Neural progenitor cell (in vitro differentiated cells): ENCODE measurements at regions not wholly inside any gene's neighbourhood (a gene's known extent, or its start where the extent isn't known, plus 50 kb on each side); places are given as distances from the start of the nearest gene placed in this dataset.

ENCODE experiments used
- DNase-seq: peaks from one replicate; pipeline ENCODE4 v3.0.0-alpha.2; 2016; ENCODE audit warnings: low spot score
- H2AFZ ChIP-seq: fragments of 200-600 bp; sonication (generic); replicated peaks from 2 replicates; pipeline ENCODE4 v1.6.1; 2016; ENCODE audit warnings: antibody characterized with exemption
- H3F3A ChIP-seq: fragments of 200-600 bp; sonication (generic); 2 replicates; pipeline ENCODE4 v1.6.1; 2016; ENCODE audit warnings: antibody characterized with exemption, low read depth
- H3K27ac ChIP-seq: fragments of 200-600 bp; sonication (generic); 2 replicates; pipeline ENCODE4 v1.5.1; 2016; ENCODE audit warnings: mild to moderate bottlenecking
- H3K27me3 ChIP-seq: fragments of 200-600 bp; sonication (generic); 2 replicates; pipeline ENCODE4 v1.6.1; 2016; ENCODE audit warnings: mild to moderate bottlenecking, moderate library complexity
- H3K36me3 ChIP-seq: fragments of 200-600 bp; sonication (generic); 2 replicates; pipeline ENCODE4 v1.5.1; 2016
- H3K4me1 ChIP-seq: fragments of 200-600 bp; sonication (generic); 2 replicates; pipeline ENCODE4 v1.6.1; 2016; ENCODE audit warnings: mixed run types
- H3K4me2 ChIP-seq: fragments of 200-600 bp; sonication (generic); 2 replicates; pipeline ENCODE4 v1.6.1; 2016
- H3K4me3 ChIP-seq: fragments of 200-600 bp; sonication (generic); 2 replicates; pipeline ENCODE4 v1.5.1; 2016
- H3K79me2 ChIP-seq: fragments of 200-600 bp; sonication (generic); 2 replicates; pipeline ENCODE4 v1.6.1; 2016; ENCODE audit warnings: low read depth
- H3K9ac ChIP-seq: fragments of 200-600 bp; sonication (generic); 2 replicates; pipeline ENCODE4 v1.6.1; 2016
- H3K9me3 ChIP-seq: fragments of 200-600 bp; sonication (generic); 2 replicates; pipeline ENCODE4 v1.5.1; 2016; ENCODE audit warnings: low read depth
- H4K20me1 ChIP-seq: fragments of 200-600 bp; sonication (generic); 2 replicates; pipeline ENCODE4 v1.6.1; 2016; ENCODE audit warnings: low read depth
- H3K27ac Mint-ChIP-seq: 3 replicates; pipeline ENCODE4 v1.8.0; 2021; ENCODE audit warnings: mixed read lengths
- H3K27me3 Mint-ChIP-seq: 2 replicates; pipeline ENCODE4 v1.8.0; 2022; ENCODE audit warnings: low read depth, mild to moderate bottlenecking, inconsistent platforms, moderate library complexity, mixed read lengths; ENCODE audit not compliant: insufficient read depth
- H3K36me3 Mint-ChIP-seq: 3 replicates; pipeline ENCODE4 v1.8.0; 2021; ENCODE audit warnings: mixed read lengths
- H3K4me1 Mint-ChIP-seq: 3 replicates; pipeline ENCODE4 v1.8.0; 2021; ENCODE audit warnings: mixed read lengths
- H3K4me3 Mint-ChIP-seq: 3 replicates; pipeline ENCODE4 v1.8.0; 2021; ENCODE audit warnings: mild to moderate bottlenecking, moderate library complexity, mixed read lengths
- H3K9me3 Mint-ChIP-seq: 3 replicates; pipeline ENCODE4 v1.8.0; 2020; ENCODE audit warnings: mixed read lengths
- CTCF ChIP-seq: fragments of 200-600 bp; sonication (generic); IDR thresholded peaks from 2 replicates; pipeline ENCODE4 v1.5.1; 2017; ENCODE audit warnings: antibody characterized with exemption, mild to moderate bottlenecking
- EZH2 ChIP-seq: fragments of 200-600 bp; sonication (generic); IDR thresholded peaks from 2 replicates; pipeline ENCODE4 v1.6.1; 2017; ENCODE audit warnings: antibody characterized with exemption, mild to moderate bottlenecking, moderate library complexity
- EZH2phosphoT487 ChIP-seq: fragments of 200-600 bp; sonication (generic); IDR thresholded peaks from 2 replicates; pipeline ENCODE4 v1.6.1; 2017; ENCODE audit warnings: antibody characterized with exemption

DNA sequence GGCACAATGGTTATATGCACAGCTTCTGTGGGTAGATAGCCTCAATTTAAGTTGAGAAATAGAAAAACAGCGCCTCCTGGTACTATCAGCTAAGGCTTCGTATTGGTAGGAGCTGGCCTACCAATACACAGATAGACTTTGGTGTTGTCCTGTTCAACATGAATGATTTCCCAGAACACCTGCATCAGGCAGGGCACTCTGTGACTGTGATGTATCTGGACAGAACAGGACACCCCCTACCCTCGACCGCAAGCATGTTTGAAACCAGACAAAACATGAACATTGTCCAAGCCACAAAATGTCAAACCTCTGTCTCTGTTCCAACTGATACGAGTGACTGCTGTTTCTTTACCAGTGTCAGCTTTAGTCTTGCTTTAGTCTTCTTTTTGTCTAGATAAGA, 144.9 kb downstream of the HAPSTR1 start:
- no peak overlapping the region for H2AFZ ChIP-seq
- no peaks in the 10 kb centered on the region for H3K36me3 ChIP-seq
- no peak overlapping the region for H3K27ac ChIP-seq
- peaks cover 2% of the 10 kb centered on the region for H3K9me3 Mint-ChIP-seq
- no peak for TF ChIP-seq CTCF
- no peak for TF ChIP-seq EZH2
- TF ChIP-seq EZH2phosphoT487 = no peak
- no peaks in the 10 kb centered on the region for H3K9me3 ChIP-seq
- H3K4me2 ChIP-seq = no peak overlapping the region
- H3K9ac ChIP-seq = no peak overlapping the region
- H3K27ac Mint-ChIP-seq = peak overlapping the region; percentile 65
- H3K4me3 ChIP-seq = no peak overlapping the region
- peaks cover 17% of the 10 kb centered on the region for H3K4me1 ChIP-seq
- H3K4me1 Mint-ChIP-seq = peaks cover 26% of the 10 kb centered on the region
- no peaks in the 10 kb centered on the region for H3K36me3 Mint-ChIP-seq
- no peak for DNase-seq
- no peaks in the 10 kb centered on the region for H3K27me3 ChIP-seq
- H4K20me1 ChIP-seq = no peaks in the 10 kb centered on the region
- H3K27me3 Mint-ChIP-seq = peaks cover 2% of the 10 kb centered on the region
- no peak overlapping the region for H3K4me3 Mint-ChIP-seq
- peaks cover 9% of the 10 kb centered on the region for H3F3A ChIP-seq
- H3K79me2 ChIP-seq = no peaks in the 10 kb centered on the region

- H3K27ac ChIP-seq = no peak overlapping the region
- DNase-seq = no peak
Measured at GRCh38 chr16:9238346-9238745, 146.9 kb downstream of the HAPSTR1 start.

DNA sequence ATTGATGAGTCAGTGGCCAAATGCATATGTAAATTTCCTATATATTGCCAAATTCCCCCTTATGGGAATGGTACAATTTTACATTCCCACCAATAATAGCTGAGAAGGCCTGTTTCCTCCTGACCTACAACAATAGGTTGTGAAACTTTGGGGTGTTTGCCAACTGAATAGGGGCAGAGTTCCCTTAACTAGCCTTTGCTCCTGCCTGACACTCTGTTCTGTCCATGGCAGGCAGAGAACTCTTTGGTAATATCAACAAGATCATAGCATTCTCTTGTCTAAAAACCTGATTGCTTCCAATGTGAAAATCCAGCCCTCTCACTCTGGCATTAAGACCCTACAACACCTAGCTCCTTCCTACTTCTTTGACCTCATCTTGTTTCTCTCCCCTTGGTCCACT, 149.7 kb downstream of the HAPSTR1 start:
- DNase-seq = no peak
- no peaks in the 10 kb centered on the region for H3K27me3 Mint-ChIP-seq
- Histone ChIP-seq H2AFZ (no peak overlapping the region), H3K9me3 (no peaks in the 10 kb centered on the region), H3F3A (no peaks in the 10 kb centered on the region), H4K20me1 (no peaks in the 10 kb centered on the region), H3K27me3 (no peaks in the 10 kb centered on the region), H3K4me2 (no peak overlapping the region), H3K79me2 (no peaks in the 10 kb centered on the region), H3K36me3 (no peaks in the 10 kb centered on the region), H3K4me1 (no peaks in the 10 kb centered on the region), H3K27ac (no peak overlapping the region), H3K9ac (no peak overlapping the region), H3K4me3 (no peak overlapping the region)
- H3K36me3 Mint-ChIP-seq = no peaks in the 10 kb centered on the region
- TF ChIP-seq EZH2 = no peak
- TF ChIP-seq EZH2phosphoT487 = no peak
- TF ChIP-seq CTCF = no peak
- no peaks in the 10 kb centered on the region for H3K4me1 Mint-ChIP-seq
- no peak overlapping the region for H3K4me3 Mint-ChIP-seq
- H3K27ac Mint-ChIP-seq = no peak overlapping the region
- H3K9me3 Mint-ChIP-seq = peaks cover 2% of the 10 kb centered on the region

More at GRCh38 chr16:9238346-9238745, 146.9 kb downstream of the HAPSTR1 start:
- no peak for TF ChIP-seq EZH2
- no peak for TF ChIP-seq EZH2phosphoT487
- no peak for TF ChIP-seq CTCF
- no peaks in the 10 kb centered on the region for H4K20me1 ChIP-seq
- H3K4me3 ChIP-seq = no peak overlapping the region
- H3K9ac ChIP-seq = no peak overlapping the region
- Mint-ChIP-seq H3K36me3 (no peaks in the 10 kb centered on the region), H3K4me1 (peaks cover 10% of the 10 kb centered on the region), H3K27me3 (peaks cover 2% of the 10 kb centered on the region), H3K9me3 (peaks cover 2% of the 10 kb centered on the region), H3K27ac (no peak overlapping the region), H3K4me3 (no peak overlapping the region)
- H3K79me2 ChIP-seq = no peaks in the 10 kb centered on the region
- no peaks in the 10 kb centered on the region for H3K27me3 ChIP-seq
- no peak overlapping the region for H2AFZ ChIP-seq
- no peaks in the 10 kb centered on the region for H3K9me3 ChIP-seq
- H3K36me3 ChIP-seq = no peaks in the 10 kb centered on the region
- no peak overlapping the region for H3K4me2 ChIP-seq
- no peaks in the 10 kb centered on the region for H3F3A ChIP-seq
- H3K4me1 ChIP-seq = peaks cover under 1% of the 10 kb centered on the region

- H3K4me1 ChIP-seq = no peaks in the 10 kb centered on the region
- Mint-ChIP-seq H3K4me1 (peaks cover 10% of the 10 kb centered on the region), H3K27me3 (peaks cover 6% of the 10 kb centered on the region), H3K27ac (no peak overlapping the region), H3K4me3 (no peak overlapping the region), H3K36me3 (no peaks in the 10 kb centered on the region), H3K9me3 (no peaks in the 10 kb centered on the region)
- no peaks in the 10 kb centered on the region for H3K27me3 ChIP-seq
- no peak overlapping the region for H3K4me3 ChIP-seq
- no peak for TF ChIP-seq EZH2phosphoT487
- no peak for TF ChIP-seq EZH2
- no peak for TF ChIP-seq CTCF
- H4K20me1 ChIP-seq = no peaks in the 10 kb centered on the region
- no peak overlapping the region for H3K9ac ChIP-seq
- no peaks in the 10 kb centered on the region for H3K79me2 ChIP-seq
- no peak overlapping the region for H3K27ac ChIP-seq
- no peak for DNase-seq
- H3K36me3 ChIP-seq = no peaks in the 10 kb centered on the region
- H3K4me2 ChIP-seq = no peak overlapping the region
- H3K9me3 ChIP-seq = no peaks in the 10 kb centered on the region
- no peaks in the 10 kb centered on the region for H3F3A ChIP-seq
- no peak overlapping the region for H2AFZ ChIP-seq
Measured at GRCh38 chr16:9248162-9248561, 156.7 kb downstream of the HAPSTR1 start.
